GM23248 (cell line): ENCODE measurements at regions not wholly inside any gene's neighbourhood (a gene's known extent, or its start where the extent isn't known, plus 50 kb on each side); places are given as distances from the start of the nearest gene placed in this dataset.

Experiments used
- DNase-seq: peaks from one replicate; pipeline ENCODE4 v3.0.0-alpha.2; 2015
- H2AFZ ChIP-seq: fragments of 200-600 bp; sonication (generic); 2 replicates; pipeline ENCODE4 v1.6.1; 2016; ENCODE audit warnings: antibody characterized with exemption
- H3F3A ChIP-seq: fragments of 200-600 bp; sonication (generic); 2 replicates; pipeline ENCODE4 v1.6.1; 2016; ENCODE audit warnings: mild to moderate bottlenecking, antibody characterized with exemption, mixed run types; ENCODE audit not compliant: insufficient read depth
- H3K27ac ChIP-seq: fragments of 200-600 bp; sonication (generic); 2 replicates; pipeline ENCODE4 v1.5.1; 2016; ENCODE audit warnings: mild to moderate bottlenecking
- H3K27me3 ChIP-seq: fragments of 200-600 bp; sonication (generic); replicated peaks from 2 replicates; pipeline ENCODE4 v1.6.1; 2016; ENCODE audit warnings: mild to moderate bottlenecking; ENCODE audit not compliant: insufficient read depth
- H3K36me3 ChIP-seq: fragments of 200-600 bp; sonication (generic); 2 replicates; pipeline ENCODE4 v1.6.1; 2016; ENCODE audit warnings: low read depth, mild to moderate bottlenecking
- H3K4me1 ChIP-seq: fragments of 200-600 bp; sonication (generic); 2 replicates; pipeline ENCODE4 v1.6.1; 2016; ENCODE audit warnings: mild to moderate bottlenecking; ENCODE audit not compliant: insufficient read depth
- H3K4me2 ChIP-seq: fragments of 200-600 bp; sonication (generic); one replicate; pipeline ENCODE4 v1.6.1; 2016; ENCODE audit warnings: mild to moderate bottlenecking; ENCODE audit not compliant: unreplicated experiment
- H3K4me3 ChIP-seq: fragments of 200-600 bp; sonication (generic); 2 replicates; pipeline ENCODE4 v1.5.1; 2016; ENCODE audit warnings: mild to moderate bottlenecking
- H3K79me2 ChIP-seq: fragments of 200-600 bp; sonication (generic); 2 replicates; pipeline ENCODE4 v1.6.1; 2016; ENCODE audit warnings: mild to moderate bottlenecking; ENCODE audit not compliant: insufficient read depth
- H3K9ac ChIP-seq: fragments of 200-600 bp; sonication (generic); 2 replicates; pipeline ENCODE4 v1.6.1; 2016; ENCODE audit warnings: mild to moderate bottlenecking
- H3K9me2 ChIP-seq: fragments of 200-600 bp; sonication (generic); 2 replicates; pipeline ENCODE4 v1.6.1; 2016; ENCODE audit warnings: mixed run types, mild to moderate bottlenecking, moderate library complexity; ENCODE audit not compliant: insufficient read depth
- H3K9me3 ChIP-seq: fragments of 200-600 bp; sonication (generic); one replicate; pipeline ENCODE4 v1.6.1; 2017; ENCODE audit warnings: low read depth
- H4K20me1 ChIP-seq: fragments of 200-600 bp; sonication (generic); 2 replicates; pipeline ENCODE4 v1.6.0; 2016; ENCODE audit not compliant: insufficient read depth
- EZH2 ChIP-seq: fragments of 200-600 bp; sonication (generic); IDR thresholded peaks from 2 replicates; pipeline ENCODE4 v1.6.1; 2018; ENCODE audit warnings: antibody characterized with exemption, mild to moderate bottlenecking; ENCODE audit not compliant: insufficient read depth, poor library complexity, severe bottlenecking
- EZH2phosphoT487 ChIP-seq: fragments of 200-600 bp; sonication (generic); IDR thresholded peaks from 2 replicates; pipeline ENCODE4 v1.6.1; 2018; ENCODE audit warnings: antibody characterized with exemption, moderate library complexity, mild to moderate bottlenecking, low read depth; ENCODE audit not compliant: insufficient read depth
- WGBS, 2 experiments: methylation state at CpG; one replicate each; pipeline ENCODE4 v1.1.6; 2015 to 2017; ENCODE audit warnings: low lambda C conversion rate in 2 of 2, low coverage in 1 of 2; ENCODE audit errors: missing lambda C conversion rate in 2 of 2; 5-methylcytosine and 5-hydroxymethylcytosine counted together
- in situ Hi-C: fragments of 300-500 bp; cut with MboI; formaldehyde crosslinking; loops from 2 replicates; pipeline ENCODE4 v1.15.0; 2020

GRCh38 chr6:147768969-147769368, 260.5 kb downstream of the SAMD5 start:
- no peak overlapping the region for H3K27ac ChIP-seq
- no peaks in the 10 kb centered on the region for H3K27me3 ChIP-seq
- in situ Hi-C loops = no loop called here
- H3K36me3 ChIP-seq = no peaks in the 10 kb centered on the region
- H4K20me1 ChIP-seq = no peaks in the 10 kb centered on the region
- 50 to 54% methylated on average over 5 of the region's 5 CpGs for WGBS, 2 experiments
- TF ChIP-seq EZH2phosphoT487 = no peak
- TF ChIP-seq EZH2 = no peak
- no peaks in the 10 kb centered on the region for H3K9me3 ChIP-seq
- no peaks in the 10 kb centered on the region for H3K79me2 ChIP-seq
- H2AFZ ChIP-seq = no peak overlapping the region
- H3K4me2 ChIP-seq = no peak overlapping the region
- no peak overlapping the region for H3K4me3 ChIP-seq
- H3K9ac ChIP-seq = no peak overlapping the region
- H3F3A ChIP-seq = no peaks in the 10 kb centered on the region
- no peaks in the 10 kb centered on the region for H3K4me1 ChIP-seq
- DNase-seq = no peak
- H3K9me2 ChIP-seq = no peaks in the 10 kb centered on the region

DNA sequence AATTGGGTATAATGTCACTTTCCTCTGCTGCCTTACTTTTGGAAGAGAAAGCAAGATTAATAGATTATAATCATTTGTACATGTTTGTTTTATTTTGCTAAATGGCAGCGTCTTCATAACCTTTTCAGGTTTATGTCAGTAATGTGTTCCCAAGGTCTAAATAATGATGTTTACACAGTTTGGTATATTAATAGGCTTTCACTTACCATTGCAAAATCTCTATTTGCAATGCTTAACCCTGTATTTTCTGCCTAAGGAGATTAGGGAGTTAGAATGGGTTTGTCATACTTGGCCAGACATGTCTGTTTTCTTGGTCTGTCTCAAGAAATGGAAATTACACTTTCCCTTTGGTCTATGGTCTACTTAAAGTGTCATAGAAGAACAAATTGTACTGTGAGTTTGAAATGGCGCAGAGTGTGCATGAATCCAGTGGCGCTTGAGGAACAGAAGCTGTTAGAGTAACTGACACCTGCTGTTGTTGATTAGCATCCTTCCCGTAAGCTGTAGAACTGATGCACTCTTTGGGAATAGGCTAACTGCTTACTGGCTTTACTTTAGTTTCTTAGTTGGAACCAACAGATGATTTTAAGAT, 261.1 kb downstream of the SAMD5 start:
- H3K9me2 ChIP-seq = no peaks in the 10 kb centered on the region
- H3K4me3 ChIP-seq = no peak overlapping the region
- H3K4me1 ChIP-seq = no peaks in the 10 kb centered on the region
- H2AFZ ChIP-seq = no peak overlapping the region
- H3K27ac ChIP-seq = no peak overlapping the region
- no peaks in the 10 kb centered on the region for H3K79me2 ChIP-seq
- no peak for DNase-seq
- H3K36me3 ChIP-seq = no peaks in the 10 kb centered on the region
- in situ Hi-C loops = no loop called here
- no peaks in the 10 kb centered on the region for H4K20me1 ChIP-seq
- H3F3A ChIP-seq = no peaks in the 10 kb centered on the region
- TF ChIP-seq EZH2phosphoT487 (no peak), EZH2 (no peak)
- H3K27me3 ChIP-seq = no peaks in the 10 kb centered on the region
- H3K4me2 ChIP-seq = no peak overlapping the region
- no peak overlapping the region for H3K9ac ChIP-seq
- 9 to 12% methylated on average over 4 of the region's 4 CpGs for WGBS, 2 experiments
- no peaks in the 10 kb centered on the region for H3K9me3 ChIP-seq

- H3K9ac ChIP-seq = no peak overlapping the region
- H3K27ac ChIP-seq = no peak overlapping the region
- H3F3A ChIP-seq = no peaks in the 10 kb centered on the region
- in situ Hi-C loops = no loop called here
- H3K27me3 ChIP-seq = no peaks in the 10 kb centered on the region
- no peaks in the 10 kb centered on the region for H3K9me2 ChIP-seq
- H3K4me2 ChIP-seq = no peak overlapping the region
- H4K20me1 ChIP-seq = no peaks in the 10 kb centered on the region
- H2AFZ ChIP-seq = no peak overlapping the region
- no peak overlapping the region for H3K4me3 ChIP-seq
- H3K9me3 ChIP-seq = no peaks in the 10 kb centered on the region
- WGBS, 2 experiments = 11 to 17% methylated on average over 7 of the region's 7 CpGs
- no peaks in the 10 kb centered on the region for H3K4me1 ChIP-seq
- no peaks in the 10 kb centered on the region for H3K79me2 ChIP-seq
- H3K36me3 ChIP-seq = no peaks in the 10 kb centered on the region
- DNase-seq = no peak
- TF ChIP-seq EZH2phosphoT487 = no peak
- no peak for TF ChIP-seq EZH2
Observed at GRCh38 chr6:147770221-147770620, 261.7 kb downstream of the SAMD5 start.

GRCh38 chr6:147772724-147773123, 264.2 kb downstream of the SAMD5 start:
- WGBS, 2 experiments = 32 to 34% methylated on average over 4 of the region's 4 CpGs
- no peaks in the 10 kb centered on the region for H3K4me1 ChIP-seq
- no peak overlapping the region for H2AFZ ChIP-seq
- no peaks in the 10 kb centered on the region for H3K27me3 ChIP-seq
- no peaks in the 10 kb centered on the region for H3F3A ChIP-seq
- H3K9me3 ChIP-seq = no peaks in the 10 kb centered on the region
- no peak overlapping the region for H3K4me2 ChIP-seq
- H3K27ac ChIP-seq = no peak overlapping the region
- no peak overlapping the region for H3K4me3 ChIP-seq
- no peaks in the 10 kb centered on the region for H3K9me2 ChIP-seq
- DNase-seq = no peak
- in situ Hi-C loops = no loop called here
- no peaks in the 10 kb centered on the region for H3K36me3 ChIP-seq
- TF ChIP-seq EZH2 (no peak), EZH2phosphoT487 (no peak)
- H3K9ac ChIP-seq = no peak overlapping the region
- H4K20me1 ChIP-seq = no peaks in the 10 kb centered on the region
- no peaks in the 10 kb centered on the region for H3K79me2 ChIP-seq

- Histone ChIP-seq H3K4me3 (no peak overlapping the region), H3K27ac (no peak overlapping the region), H3K9ac (no peak overlapping the region), H3K9me3 (no peaks in the 10 kb centered on the region), H3K9me2 (no peaks in the 10 kb centered on the region), H3K4me1 (no peaks in the 10 kb centered on the region), H2AFZ (no peak overlapping the region), H4K20me1 (no peaks in the 10 kb centered on the region), H3K79me2 (no peaks in the 10 kb centered on the region), H3F3A (no peaks in the 10 kb centered on the region), H3K27me3 (no peaks in the 10 kb centered on the region), H3K36me3 (no peaks in the 10 kb centered on the region), H3K4me2 (no peak overlapping the region)
- in situ Hi-C loops = no loop called here
- 34 to 44% methylated on average over 3 of the region's 3 CpGs for WGBS, 2 experiments
- TF ChIP-seq EZH2 (no peak), EZH2phosphoT487 (no peak)
- DNase-seq = no peak
Observed at GRCh38 chr6:147774856-147775255, 266.4 kb downstream of the SAMD5 start.
